T-helper 17 cell (primary cell): ENCODE measurements at regions not wholly inside any gene's neighbourhood (a gene's known extent, or its start where the extent isn't known, plus 50 kb on each side); places are given as distances from the start of the nearest gene placed in this dataset.

Source experiments
- ATAC-seq: fragments of 150-1000 bp; cut with Tn5 transposase; 2 replicates; pipeline ENCODE4 v1.10.0; 2021; ENCODE audit warnings: mild to moderate bottlenecking, moderate library complexity
- DNase-seq, 3 donors: peaks; one replicate each; pipeline versions ENCODE4 v3.0.0 to v3.0.0-alpha.2; 2020 to 2021
- H3K9me3 ChIP-seq: one replicate; pipeline ENCODE4 v1.7.0; 2013; ENCODE audit warnings: low read length, mild to moderate bottlenecking; ENCODE audit not compliant: control insufficient read depth, poor library complexity, severe bottlenecking
- H3K27ac Mint-ChIP-seq: one replicate; pipeline ENCODE4 v1.8.0; 2022; ENCODE audit warnings: mild to moderate bottlenecking, moderate library complexity, mixed read lengths
- H3K27me3 Mint-ChIP-seq: one replicate; pipeline ENCODE4 v1.8.0; 2022; ENCODE audit warnings: mixed read lengths
- H3K36me3 Mint-ChIP-seq: one replicate; pipeline ENCODE4 v1.8.0; 2022; ENCODE audit warnings: low read depth, mixed read lengths
- H3K4me1 Mint-ChIP-seq: one replicate; pipeline ENCODE4 v1.8.0; 2022; ENCODE audit warnings: mild to moderate bottlenecking, mixed read lengths
- H3K4me3 Mint-ChIP-seq: one replicate; pipeline ENCODE4 v1.8.0; 2022; ENCODE audit warnings: mild to moderate bottlenecking, moderate library complexity, mixed read lengths

GRCh38 chr6:33858804-33859505 lies 55.2 kb upstream of the MLN start:
- Mint-ChIP-seq H3K27me3 (peaks cover 19% of the 10 kb centered on the region), H3K36me3 (peaks cover 2% of the 10 kb centered on the region), H3K4me3 (no peak overlapping the region), H3K27ac (no peak overlapping the region), H3K4me1 (peaks cover 48% of the 10 kb centered on the region)
- no peak for DNase-seq
- H3K9me3 ChIP-seq = no peaks in the 10 kb centered on the region
- ATAC-seq = no peak

- peak overlapping the region; percentile 58 for H3K4me3 Mint-ChIP-seq
- peak overlapping the region; percentile 56 for H3K27ac Mint-ChIP-seq
- no peaks in the 10 kb centered on the region for H3K9me3 ChIP-seq
- DNase-seq (no peak), ATAC-seq (no peak)
- H3K36me3 Mint-ChIP-seq = no peaks in the 10 kb centered on the region
- H3K27me3 Mint-ChIP-seq = peaks cover 19% of the 10 kb centered on the region
- peaks cover 44% of the 10 kb centered on the region for H3K4me1 Mint-ChIP-seq
Observed at GRCh38 chr6:33857932-33858475, 54.2 kb upstream of the MLN start.

- peaks cover 19% of the 10 kb centered on the region for H3K27me3 Mint-ChIP-seq
- H3K4me1 Mint-ChIP-seq = peaks cover 42% of the 10 kb centered on the region
- ATAC-seq (peak; percentile 3), DNase-seq (no peak)
- H3K36me3 Mint-ChIP-seq = no peaks in the 10 kb centered on the region
- H3K4me3 Mint-ChIP-seq = peak overlapping the region; percentile 58
- H3K9me3 ChIP-seq = no peaks in the 10 kb centered on the region
- H3K27ac Mint-ChIP-seq = peak overlapping the region; percentile 56
Observed at GRCh38 chr6:33857093-33857931, 53.5 kb upstream of the MLN start.

GRCh38 chr6:33856655-33857054 lies 52.9 kb upstream of the MLN start:
- peaks cover 35% of the 10 kb centered on the region for H3K4me1 Mint-ChIP-seq
- H3K36me3 Mint-ChIP-seq = no peaks in the 10 kb centered on the region
- H3K9me3 ChIP-seq = no peaks in the 10 kb centered on the region
- DNase-seq (peak in 2 of 3 donors; percentile 33 to 43), ATAC-seq (peak; percentile 92)
- H3K4me3 Mint-ChIP-seq = peak overlapping the region; percentile 53
- peaks cover 14% of the 10 kb centered on the region for H3K27me3 Mint-ChIP-seq
- no peak overlapping the region for H3K27ac Mint-ChIP-seq

GRCh38 chr6:33856031-33856590 lies 52.3 kb upstream of the MLN start:
- no peaks in the 10 kb centered on the region for H3K9me3 ChIP-seq
- Mint-ChIP-seq H3K4me1 (peaks cover 30% of the 10 kb centered on the region), H3K36me3 (no peaks in the 10 kb centered on the region), H3K4me3 (peak overlapping the region; percentile 53), H3K27ac (no peak overlapping the region), H3K27me3 (peaks cover 14% of the 10 kb centered on the region)
- ATAC-seq = no peak
- no peak for DNase-seq

GRCh38 chr6:33854572-33855030 lies 50.8 kb upstream of the MLN start:
- no peaks in the 10 kb centered on the region for H3K9me3 ChIP-seq
- no peak for DNase-seq
- Mint-ChIP-seq H3K4me1 (peaks cover 22% of the 10 kb centered on the region), H3K4me3 (no peak overlapping the region), H3K27ac (no peak overlapping the region), H3K36me3 (no peaks in the 10 kb centered on the region), H3K27me3 (peaks cover 24% of the 10 kb centered on the region)
- no peak for ATAC-seq

- H3K27ac Mint-ChIP-seq = no peak overlapping the region
- no peak for ATAC-seq
- no peak for DNase-seq
- H3K9me3 ChIP-seq = no peaks in the 10 kb centered on the region
- H3K36me3 Mint-ChIP-seq = no peaks in the 10 kb centered on the region
- H3K27me3 Mint-ChIP-seq = peaks cover 26% of the 10 kb centered on the region
- H3K4me1 Mint-ChIP-seq = peaks cover 22% of the 10 kb centered on the region
- no peak overlapping the region for H3K4me3 Mint-ChIP-seq
Observed at GRCh38 chr6:33853736-33854135, 49.9 kb upstream of the MLN start.
